ENCODE measurements at regions not wholly inside any gene's neighbourhood (a gene's known extent, or its start where the extent isn't known, plus 50 kb on each side); places are given as distances from the start of the nearest gene placed in this dataset.

DNA sequence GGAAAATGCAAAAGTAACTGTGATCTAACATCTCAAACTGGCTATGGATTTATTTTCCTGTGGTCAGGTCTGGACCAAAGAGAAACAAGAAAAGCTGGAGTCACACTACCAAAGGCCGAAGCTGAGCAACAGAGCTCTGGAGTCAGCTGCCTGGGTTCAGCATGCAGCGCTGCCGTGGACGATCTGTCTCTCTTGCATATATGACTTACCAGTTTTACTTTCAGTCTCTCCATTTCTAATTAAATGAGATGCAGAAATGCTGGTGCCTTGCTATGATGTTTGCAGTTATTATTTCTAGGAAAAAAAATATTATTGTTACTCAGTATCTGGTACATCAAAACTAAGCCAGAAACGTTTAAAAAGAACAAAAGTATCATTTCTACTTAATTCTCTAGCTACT, 813.2 kb downstream of the RNF144A start (continued):
- TF ChIP-seq, protein P1, sequence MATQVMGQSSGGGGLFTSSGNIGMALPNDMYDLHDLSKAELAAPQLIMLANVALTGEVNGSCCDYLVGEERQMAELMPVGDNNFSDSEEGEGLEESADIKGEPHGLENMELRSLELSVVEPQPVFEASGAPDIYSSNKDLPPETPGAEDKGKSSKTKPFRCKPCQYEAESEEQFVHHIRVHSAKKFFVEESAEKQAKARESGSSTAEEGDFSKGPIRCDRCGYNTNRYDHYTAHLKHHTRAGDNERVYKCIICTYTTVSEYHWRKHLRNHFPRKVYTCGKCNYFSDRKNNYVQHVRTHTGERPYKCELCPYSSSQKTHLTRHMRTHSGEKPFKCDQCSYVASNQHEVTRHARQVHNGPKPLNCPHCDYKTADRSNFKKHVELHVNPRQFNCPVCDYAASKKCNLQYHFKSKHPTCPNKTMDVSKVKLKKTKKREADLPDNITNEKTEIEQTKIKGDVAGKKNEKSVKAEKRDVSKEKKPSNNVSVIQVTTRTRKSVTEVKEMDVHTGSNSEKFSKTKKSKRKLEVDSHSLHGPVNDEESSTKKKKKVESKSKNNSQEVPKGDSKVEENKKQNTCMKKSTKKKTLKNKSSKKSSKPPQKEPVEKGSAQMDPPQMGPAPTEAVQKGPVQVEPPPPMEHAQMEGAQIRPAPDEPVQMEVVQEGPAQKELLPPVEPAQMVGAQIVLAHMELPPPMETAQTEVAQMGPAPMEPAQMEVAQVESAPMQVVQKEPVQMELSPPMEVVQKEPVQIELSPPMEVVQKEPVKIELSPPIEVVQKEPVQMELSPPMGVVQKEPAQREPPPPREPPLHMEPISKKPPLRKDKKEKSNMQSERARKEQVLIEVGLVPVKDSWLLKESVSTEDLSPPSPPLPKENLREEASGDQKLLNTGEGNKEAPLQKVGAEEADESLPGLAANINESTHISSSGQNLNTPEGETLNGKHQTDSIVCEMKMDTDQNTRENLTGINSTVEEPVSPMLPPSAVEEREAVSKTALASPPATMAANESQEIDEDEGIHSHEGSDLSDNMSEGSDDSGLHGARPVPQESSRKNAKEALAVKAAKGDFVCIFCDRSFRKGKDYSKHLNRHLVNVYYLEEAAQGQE (IDR thresholded peaks at IDR 0.05) = no peak
- TF ChIP-seq JUND (IDR thresholded peaks at IDR 0.05) = no peak
- TF ChIP-seq HNF4A (conservative IDR thresholded peaks at IDR 0.05) = no peak

DNA sequence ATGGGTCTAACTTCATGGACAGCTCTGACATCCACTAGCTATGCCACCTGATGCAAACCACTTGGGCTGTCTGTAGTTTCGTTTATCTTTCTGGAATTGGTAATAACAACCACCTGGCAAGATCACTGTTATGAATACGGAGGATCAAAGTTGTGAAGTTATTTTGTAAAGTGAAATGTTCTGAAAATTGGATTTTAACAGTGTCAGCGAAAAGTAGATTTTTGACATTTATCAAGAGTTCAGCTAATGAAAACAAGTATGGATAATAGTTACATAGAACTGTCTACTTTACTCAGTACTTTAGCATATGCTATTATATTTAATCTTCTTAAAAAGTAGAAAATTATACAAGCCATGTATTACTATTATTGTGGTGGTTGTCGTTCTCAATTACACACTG, 813.8 kb downstream of the RNF144A start:
- no peak for DNase-seq (ENCODE audit: low spot score)
- no peak for TF ChIP-seq SP1 (IDR thresholded peaks at IDR 0.05)
- no peak for TF ChIP-seq GABPA (IDR thresholded peaks at IDR 0.05 in 1 of 2, conservative IDR thresholded peaks at IDR 0.05 in 1 of 2)
- TF ChIP-seq FOXA1 (IDR thresholded peaks at IDR 0.05) = no peak
- no peak for TF ChIP-seq NR2F2 (IDR thresholded peaks at IDR 0.05)
- TF ChIP-seq YY1 (IDR thresholded peaks at IDR 0.05) = no peak
- TF ChIP-seq HNF4G (IDR thresholded peaks at IDR 0.05) = no peak
- no peak for TF ChIP-seq RXRA (IDR thresholded peaks at IDR 0.05)
- no peak for TF ChIP-seq FOXA2 (IDR thresholded peaks at IDR 0.05)
- TF ChIP-seq, protein P2, sequence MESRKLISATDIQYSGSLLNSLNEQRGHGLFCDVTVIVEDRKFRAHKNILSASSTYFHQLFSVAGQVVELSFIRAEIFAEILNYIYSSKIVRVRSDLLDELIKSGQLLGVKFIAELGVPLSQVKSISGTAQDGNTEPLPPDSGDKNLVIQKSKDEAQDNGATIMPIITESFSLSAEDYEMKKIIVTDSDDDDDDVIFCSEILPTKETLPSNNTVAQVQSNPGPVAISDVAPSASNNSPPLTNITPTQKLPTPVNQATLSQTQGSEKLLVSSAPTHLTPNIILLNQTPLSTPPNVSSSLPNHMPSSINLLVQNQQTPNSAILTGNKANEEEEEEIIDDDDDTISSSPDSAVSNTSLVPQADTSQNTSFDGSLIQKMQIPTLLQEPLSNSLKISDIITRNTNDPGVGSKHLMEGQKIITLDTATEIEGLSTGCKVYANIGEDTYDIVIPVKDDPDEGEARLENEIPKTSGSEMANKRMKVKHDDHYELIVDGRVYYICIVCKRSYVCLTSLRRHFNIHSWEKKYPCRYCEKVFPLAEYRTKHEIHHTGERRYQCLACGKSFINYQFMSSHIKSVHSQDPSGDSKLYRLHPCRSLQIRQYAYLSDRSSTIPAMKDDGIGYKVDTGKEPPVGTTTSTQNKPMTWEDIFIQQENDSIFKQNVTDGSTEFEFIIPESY (IDR thresholded peaks at IDR 0.05) = no peak
- no peak for TF ChIP-seq TAF1 (conservative IDR thresholded peaks at IDR 0.05)
- TF ChIP-seq, protein P1 (IDR thresholded peaks at IDR 0.05) = no peak
- no peaks in the 10 kb centered on the region for H3K4me1 ChIP-seq (ENCODE audit: control insufficient read depth in 4 of 4, insufficient read depth in 4 of 4, low read length in 3 of 4)
- WGBS = 88% methylated on average over 4 of the region's 4 CpGs
- H3K4me3 ChIP-seq (ENCODE audit: low read depth in 1 of 3, low read length in 3 of 3) = no peak overlapping the region
- no peak overlapping the region for H3K27ac ChIP-seq (ENCODE audit: low read depth in 1 of 2, low read length in 2 of 2)
- H3K36me3 ChIP-seq (ENCODE audit: control insufficient read depth in 4 of 4, insufficient read depth in 3 of 4, low read depth in 1 of 4, low read length in 3 of 4) = no peaks in the 10 kb centered on the region
- H3K9ac ChIP-seq (ENCODE audit: low read depth in 1 of 2, low read length in 2 of 2) = no peak overlapping the region
- no peaks in the 10 kb centered on the region for H3K9me3 ChIP-seq (ENCODE audit: control insufficient read depth in 4 of 4, low read length in 3 of 4)
- no peaks in the 10 kb centered on the region for H3K27me3 ChIP-seq (ENCODE audit: control insufficient read depth in 4 of 4, insufficient read depth in 4 of 4, low read length in 3 of 4)

DNA sequence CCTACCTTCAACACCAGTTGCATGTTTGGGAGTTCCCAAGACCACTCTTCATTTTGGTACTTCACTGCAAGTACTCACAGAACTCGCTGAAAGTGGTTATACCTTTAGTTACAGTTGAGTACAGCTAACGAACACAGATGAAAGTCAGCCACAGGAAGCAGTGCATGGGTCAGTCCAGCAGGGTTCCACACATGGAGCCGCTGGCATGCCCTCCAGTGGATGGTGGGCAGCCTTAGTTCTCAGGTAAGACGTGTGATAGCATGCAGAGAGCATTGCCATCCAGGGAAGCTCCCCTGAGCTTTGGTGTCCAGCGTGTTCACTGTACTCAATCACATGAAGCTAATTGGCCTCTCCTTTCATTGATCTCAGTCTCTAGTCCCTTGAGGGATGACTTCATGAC, 815.3 kb downstream of the RNF144A start:
- no peaks in the 10 kb centered on the region for H3K27me3 ChIP-seq (ENCODE audit: control insufficient read depth in 4 of 4, insufficient read depth in 4 of 4, low read length in 3 of 4)
- TF ChIP-seq, protein P2 (IDR thresholded peaks at IDR 0.05) = no peak
- TF ChIP-seq FOXA2 (IDR thresholded peaks at IDR 0.05) (no peak), GABPA (IDR thresholded peaks at IDR 0.05 in 1 of 2, conservative IDR thresholded peaks at IDR 0.05 in 1 of 2) (no peak), SP1 (IDR thresholded peaks at IDR 0.05) (no peak), EGR1 (IDR thresholded peaks at IDR 0.05; ENCODE audit: low read depth in 2 of 2) (no peak), HNF4A (conservative IDR thresholded peaks at IDR 0.05) (no peak), JUND (IDR thresholded peaks at IDR 0.05) (no peak), RAD21 (IDR thresholded peaks at IDR 0.05) (no peak)
- TF ChIP-seq, protein P3, sequence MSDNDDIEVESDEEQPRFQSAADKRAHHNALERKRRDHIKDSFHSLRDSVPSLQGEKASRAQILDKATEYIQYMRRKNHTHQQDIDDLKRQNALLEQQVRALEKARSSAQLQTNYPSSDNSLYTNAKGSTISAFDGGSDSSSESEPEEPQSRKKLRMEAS (IDR thresholded peaks at IDR 0.05) = no peak
- TF ChIP-seq, protein P4, sequence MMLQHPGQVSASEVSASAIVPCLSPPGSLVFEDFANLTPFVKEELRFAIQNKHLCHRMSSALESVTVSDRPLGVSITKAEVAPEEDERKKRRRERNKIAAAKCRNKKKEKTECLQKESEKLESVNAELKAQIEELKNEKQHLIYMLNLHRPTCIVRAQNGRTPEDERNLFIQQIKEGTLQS (IDR thresholded peaks at IDR 0.05) = no peak
- WGBS = 92% methylated on average over 5 of the region's 5 CpGs
- no peak overlapping the region for H3K9ac ChIP-seq (ENCODE audit: low read depth in 1 of 2, low read length in 2 of 2)
- H3K36me3 ChIP-seq (ENCODE audit: control insufficient read depth in 4 of 4, insufficient read depth in 3 of 4, low read depth in 1 of 4, low read length in 3 of 4) = no peaks in the 10 kb centered on the region
- H3K9me3 ChIP-seq (ENCODE audit: control insufficient read depth in 4 of 4, low read length in 3 of 4) = no peaks in the 10 kb centered on the region
- no peak for DNase-seq (ENCODE audit: low spot score)
- no peak overlapping the region for H3K27ac ChIP-seq (ENCODE audit: low read depth in 1 of 2, low read length in 2 of 2)
- no peak overlapping the region for H3K4me3 ChIP-seq (ENCODE audit: low read depth in 1 of 3, low read length in 3 of 3)
- no peaks in the 10 kb centered on the region for H3K4me1 ChIP-seq (ENCODE audit: control insufficient read depth in 4 of 4, insufficient read depth in 4 of 4, low read length in 3 of 4)
